Erythroblast (primary cell): ENCODE measurements at regions not wholly inside any gene's neighbourhood (a gene's known extent, or its start where the extent isn't known, plus 50 kb on each side); places are given as distances from the start of the nearest gene placed in this dataset.
"Not testable (repeated sequence)": the region's sequence is repeated elsewhere in the genome, so short reads cannot be mapped to it uniquely, and the experiment has no call there.

Source experiments
- DNase-seq, 2 experiments: peaks; one replicate each; lab custom pipeline; 2025; lab: John Stamatoyannopoulos, UW
- GATA1 ChIP-seq: IDR thresholded peaks from 2 replicates; pipeline ENCODE4 v1.6.1; 2011; ENCODE audit warnings: low read depth, mild to moderate bottlenecking, control low read depth, low read length, moderate library complexity
- POLR2A ChIP-seq: IDR thresholded peaks from 2 replicates; pipeline ENCODE4 v1.6.1; 2011; ENCODE audit warnings: mild to moderate bottlenecking, low read length

GRCh38 chr4:189740873-189741272, 199.8 kb upstream of the FRG1 start:
- TF ChIP-seq GATA1 (no peak), POLR2A (no peak)

GRCh38 chr4:189753092-189753491, 187.6 kb upstream of the FRG1 start:
- DNase-seq = not testable (repeated sequence)

More at GRCh38 chr4:189740873-189741272, 199.8 kb upstream of the FRG1 start:
- DNase-seq = no peak

GRCh38 chr4:189763583-189763982, 177.1 kb upstream of the FRG1 start:
- TF ChIP-seq GATA1 (no peak), POLR2A (no peak)
- no peak for DNase-seq

GRCh38 chr4:189765301-189765700, 175.4 kb upstream of the FRG1 start:
- DNase-seq = no peak
- TF ChIP-seq GATA1 (no peak), POLR2A (no peak)

GRCh38 chr4:189765736-189766135, 174.9 kb upstream of the FRG1 start:
- no peak for DNase-seq
- TF ChIP-seq POLR2A (no peak), GATA1 (no peak)

GRCh38 chr4:189767941-189768340, 172.7 kb upstream of the FRG1 start:
- no peak for DNase-seq
- TF ChIP-seq POLR2A (no peak), GATA1 (no peak)

GRCh38 chr4:189769131-189769530, 171.5 kb upstream of the FRG1 start:
- no peak for DNase-seq
- TF ChIP-seq POLR2A (no peak), GATA1 (no peak)

GRCh38 chr4:189771696-189772361, 168.8 kb upstream of the FRG1 start:
- no peak for TF ChIP-seq POLR2A
- TF ChIP-seq GATA1 = no peak
- DNase-seq = no peak

GRCh38 chr4:189773909-189774308, 166.8 kb upstream of the FRG1 start:
- DNase-seq = no peak
- no peak for TF ChIP-seq POLR2A

- TF ChIP-seq GATA1 = no peak
- no peak for TF ChIP-seq POLR2A
- no peak for DNase-seq
Observed at GRCh38 chr4:189779281-189779980, 161.2 kb upstream of the FRG1 start.

- no peak for DNase-seq
- TF ChIP-seq POLR2A (no peak), GATA1 (no peak)
Observed at GRCh38 chr4:189780391-189780790, 160.3 kb upstream of the FRG1 start.

GRCh38 chr4:189784651-189785050, 156.0 kb upstream of the FRG1 start:
- no peak for TF ChIP-seq POLR2A
- TF ChIP-seq GATA1 = no peak
- DNase-seq = no peak

GRCh38 chr4:189785257-189785656, 155.4 kb upstream of the FRG1 start:
- no peak for DNase-seq
- TF ChIP-seq POLR2A (no peak), GATA1 (no peak)

GRCh38 chr4:189786447-189786846, 154.2 kb upstream of the FRG1 start:
- DNase-seq = no peak
- TF ChIP-seq GATA1 (no peak), POLR2A (no peak)

- DNase-seq = peak in 1 of 2 experiments; percentile 34
- TF ChIP-seq GATA1 (no peak), POLR2A (no peak)
Observed at GRCh38 chr4:189787216-189788031, 153.2 kb upstream of the FRG1 start.
